DMS153 treated with DMSO at 0.1 percent for 48 hours (cell line): ENCODE measurements at regions not wholly inside any gene's neighbourhood (a gene's known extent, or its start where the extent isn't known, plus 50 kb on each side); places are given as distances from the start of the nearest gene placed in this dataset.

Experiments
- DNase-seq: peaks from one replicate; lab custom pipeline; 2025; ENCODE audit not compliant: unreplicated experiment; lab: John Stamatoyannopoulos, UW

- DNase-seq: no peak
Observed at GRCh38 chr3:70899816-70900215, 587.4 kb upstream of the MDFIC2 start.

DNA sequence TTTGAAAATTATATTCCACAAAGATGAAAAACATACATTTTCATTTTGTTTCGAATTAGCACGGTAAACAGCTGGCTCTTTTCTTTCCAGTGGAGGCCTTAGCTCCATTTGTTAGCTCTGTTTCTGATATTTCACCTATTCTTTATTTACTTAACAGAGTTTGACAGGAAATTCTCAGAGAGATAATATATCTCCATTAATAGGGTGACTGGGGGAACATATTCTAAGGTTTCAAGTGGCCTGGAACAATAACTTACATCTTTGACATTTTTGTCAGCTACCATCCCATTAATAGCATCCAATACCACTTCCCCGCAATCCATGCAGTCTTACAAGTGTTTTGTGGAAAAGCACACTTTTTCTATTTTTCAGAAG, 577.6 kb upstream of the MDFIC2 start:
- no peak for DNase-seq

- no peak for DNase-seq
Observed at GRCh38 chr3:70889162-70890019, 577.0 kb upstream of the MDFIC2 start.

DNA sequence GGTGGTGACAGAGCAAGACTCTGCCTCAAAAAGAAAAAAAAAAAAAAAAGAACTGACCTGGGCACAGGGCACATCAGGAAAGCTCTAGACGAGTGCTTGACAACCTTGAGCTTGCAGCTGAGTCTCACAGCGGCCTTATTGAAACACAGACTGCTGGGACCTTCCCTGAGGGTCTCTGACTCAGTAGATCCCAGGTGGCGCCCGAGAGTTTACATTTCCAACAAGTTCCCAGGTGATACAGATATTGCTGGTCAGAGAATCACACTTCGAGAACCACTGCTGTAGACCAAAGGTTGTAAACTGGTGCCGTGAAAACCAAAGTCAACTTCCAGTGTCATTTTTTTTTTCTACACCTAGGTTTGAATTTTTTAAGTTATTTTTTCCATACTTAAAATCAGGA, 573.2 kb upstream of the MDFIC2 start:
- DNase-seq: no peak

DNA sequence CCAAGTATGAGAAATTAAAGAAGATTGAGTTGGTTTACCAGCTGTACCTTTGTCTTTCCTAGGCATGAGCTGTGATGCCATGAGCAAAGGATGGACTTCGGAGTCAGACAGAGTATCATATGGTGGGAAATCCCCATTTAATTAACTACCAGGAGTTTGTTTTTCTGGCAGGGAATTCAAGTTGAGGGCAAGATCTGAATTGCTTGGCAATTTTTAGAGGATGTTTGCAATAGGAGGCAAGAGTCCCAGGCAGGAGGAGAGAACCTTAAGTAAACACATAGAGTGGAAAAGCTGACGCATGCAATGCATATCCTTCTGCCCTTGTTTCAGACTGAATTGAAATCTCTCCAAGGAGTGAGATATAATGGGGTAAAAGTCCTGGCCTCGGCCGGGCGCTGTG, 569.7 kb upstream of the MDFIC2 start:
- DNase-seq: no peak

GRCh38 chr3:70880421-70880820, 568.0 kb upstream of the MDFIC2 start:
- no peak for DNase-seq

DNA sequence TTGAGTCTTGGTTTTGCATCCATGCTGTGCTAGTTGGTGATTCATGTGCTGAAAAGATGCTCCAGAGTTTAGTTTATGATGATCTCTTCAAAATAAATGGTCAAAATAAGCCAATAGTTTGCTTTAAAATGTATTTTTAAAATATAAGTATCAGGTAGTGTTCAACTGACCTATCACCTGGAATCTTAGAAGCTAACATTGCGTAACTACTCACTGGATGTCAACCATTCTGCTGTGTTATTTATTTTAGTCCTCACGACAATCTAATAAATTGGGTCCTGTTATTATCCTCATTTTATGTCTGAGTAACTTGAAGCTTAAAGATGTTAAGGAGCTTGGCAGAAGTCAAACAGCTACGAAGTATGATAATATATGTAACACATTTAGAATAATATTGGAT, 563.7 kb upstream of the MDFIC2 start:
- no peak for DNase-seq

GRCh38 chr3:70874196-70874595, 561.8 kb upstream of the MDFIC2 start:
- no peak for DNase-seq

DNA sequence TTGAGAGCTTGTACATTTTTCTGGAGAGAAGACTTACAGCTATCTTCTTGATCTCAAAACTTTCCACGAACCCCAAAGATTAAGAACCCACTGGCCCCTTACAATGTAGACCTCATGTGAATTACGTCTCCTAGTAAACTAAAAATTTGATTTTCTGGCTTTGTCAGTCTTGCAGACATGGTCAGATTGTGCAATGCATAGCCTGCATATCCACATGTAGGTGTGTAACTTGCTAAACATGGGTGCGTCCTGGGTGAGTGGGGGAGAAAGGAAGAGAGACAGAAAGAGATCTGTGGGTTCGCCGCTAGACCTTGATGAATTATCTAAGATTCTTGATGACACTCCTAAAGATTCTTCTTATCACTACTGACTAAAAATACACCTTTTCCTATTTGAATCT, 561.2 kb upstream of the MDFIC2 start:
- no peak for DNase-seq

DNA sequence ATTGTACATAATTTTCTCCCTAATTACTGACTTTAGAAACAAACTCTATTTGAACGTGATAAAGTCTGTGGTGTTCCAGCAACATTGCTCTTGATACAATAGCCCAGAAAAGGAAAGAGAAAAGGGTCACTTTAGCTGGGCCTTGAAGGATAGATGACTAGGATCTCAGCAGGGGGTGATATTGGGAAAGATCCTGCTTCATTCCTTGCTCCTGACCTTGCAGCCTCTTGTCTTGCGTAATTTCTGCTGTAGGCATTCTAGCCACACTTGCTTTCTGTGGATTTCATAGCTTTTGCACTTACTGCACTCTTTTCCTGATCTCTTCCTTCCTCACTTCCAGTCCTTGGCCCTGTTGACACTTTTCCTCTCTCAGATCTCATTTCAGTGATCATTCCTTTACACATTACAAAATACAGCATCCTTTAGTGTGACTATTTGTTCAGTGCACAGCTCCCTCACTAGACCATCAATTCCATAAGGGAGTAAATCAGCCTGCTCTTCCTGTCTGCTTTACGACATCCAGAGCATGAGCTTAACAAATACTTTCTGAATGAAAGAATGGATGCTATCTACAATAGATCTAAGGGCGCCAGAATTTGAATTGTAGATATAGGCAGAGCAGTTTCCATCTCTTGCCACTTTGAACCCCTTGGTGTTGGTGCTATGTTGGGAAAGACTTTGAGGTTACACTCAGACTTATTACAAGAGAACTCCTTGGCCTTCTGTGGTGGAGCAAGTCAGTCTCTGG, 559.6 kb upstream of the MDFIC2 start:
- no peak for DNase-seq

DNA sequence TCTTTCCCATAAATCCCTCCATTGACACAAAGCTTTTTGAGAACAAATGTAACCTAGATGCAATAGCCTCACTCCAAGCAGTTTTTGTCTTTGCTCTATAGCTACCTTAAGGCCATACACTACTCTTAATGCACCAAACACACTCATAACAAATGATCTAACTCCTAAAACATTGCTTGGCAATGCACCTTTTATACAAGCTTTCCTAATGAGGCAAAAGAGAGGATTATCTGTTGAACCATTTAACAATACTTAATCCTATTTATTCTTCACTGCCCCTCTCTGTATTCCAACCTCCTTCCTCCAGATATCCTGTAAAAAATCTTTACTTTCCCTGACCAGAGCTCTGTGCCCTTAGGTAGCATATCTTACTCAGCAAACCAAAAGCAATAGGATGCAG, 558.1 kb upstream of the MDFIC2 start:
- DNase-seq: no peak

DNA sequence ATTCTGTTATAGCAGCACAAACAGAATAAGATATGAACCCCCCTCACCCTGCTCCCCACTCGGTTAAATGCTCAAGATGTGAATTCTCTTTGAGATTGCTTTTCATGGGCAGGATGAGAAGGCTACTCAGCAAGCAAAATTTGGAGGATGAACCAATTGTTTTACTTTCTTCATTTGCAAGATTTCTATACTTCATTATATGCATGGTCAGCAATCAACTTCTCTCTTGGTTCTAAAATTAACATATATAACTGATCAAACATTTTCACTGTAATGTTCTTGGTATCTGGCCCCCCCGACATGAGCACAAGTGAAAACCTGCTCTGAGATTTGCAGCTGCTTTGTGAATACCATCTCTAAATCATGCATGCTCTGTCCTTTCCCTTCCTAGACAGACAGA, 556.1 kb upstream of the MDFIC2 start:
- no peak for DNase-seq

DNA sequence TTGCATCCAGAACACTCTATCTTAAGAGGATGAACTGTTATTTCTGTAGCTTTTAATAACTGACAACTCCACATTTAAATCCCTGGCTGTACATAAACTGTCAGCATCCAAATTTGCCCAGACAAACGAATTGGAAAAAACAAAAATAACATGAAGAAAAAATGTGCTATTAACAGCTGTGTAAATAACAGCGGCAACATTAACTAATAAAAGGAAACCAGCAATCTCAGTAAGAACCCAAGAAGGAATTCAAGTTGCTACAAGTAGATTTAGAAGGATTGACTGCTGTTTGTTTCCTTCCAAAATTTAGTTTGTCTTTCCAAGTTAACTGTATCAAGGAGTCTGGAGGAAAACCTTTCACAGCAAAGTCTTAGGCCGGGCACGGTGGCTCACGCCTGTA, 550.6 kb upstream of the MDFIC2 start:
- no peak for DNase-seq

DNA sequence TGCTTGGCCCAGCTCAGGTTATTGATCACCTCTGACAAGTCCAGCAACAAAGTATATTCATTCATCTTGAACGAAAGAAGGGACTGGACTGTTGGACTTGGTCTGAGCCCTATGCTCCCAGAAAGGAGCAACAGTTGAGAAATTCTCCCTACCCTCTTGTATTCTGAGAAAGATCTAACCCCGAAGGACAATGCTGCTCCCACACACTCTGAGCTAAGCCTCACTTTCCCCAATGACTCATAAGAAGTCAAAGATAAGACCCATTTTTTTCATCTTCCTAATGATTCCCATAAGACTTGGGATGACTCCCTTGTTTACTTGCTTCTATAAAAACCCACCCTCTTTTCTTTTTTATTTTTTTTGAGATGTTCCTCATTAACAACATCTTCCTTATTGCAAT, 549.4 kb upstream of the MDFIC2 start:
- no peak for DNase-seq

DNA sequence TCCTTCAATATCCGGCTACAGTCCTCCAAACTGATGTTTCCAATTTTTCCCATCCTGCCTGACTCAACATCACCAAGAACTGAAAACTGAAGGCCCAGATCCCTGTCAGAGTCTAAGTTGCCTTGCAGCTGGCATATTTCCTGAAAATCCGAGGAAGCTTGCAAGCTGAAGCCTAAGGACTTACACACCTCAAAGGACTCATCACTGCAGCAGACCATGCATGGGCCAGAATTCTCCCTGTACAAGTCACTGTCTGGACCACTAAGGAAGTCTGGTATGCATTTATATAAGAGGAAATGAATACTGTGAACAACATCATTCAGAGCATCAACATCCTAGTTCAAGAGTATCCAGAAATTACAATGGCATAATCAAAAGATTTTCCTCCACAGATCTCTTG, 548.8 kb upstream of the MDFIC2 start:
- no peak for DNase-seq

- DNase-seq: no peak
Observed at GRCh38 chr3:70857916-70858315, 545.5 kb upstream of the MDFIC2 start.

DNA sequence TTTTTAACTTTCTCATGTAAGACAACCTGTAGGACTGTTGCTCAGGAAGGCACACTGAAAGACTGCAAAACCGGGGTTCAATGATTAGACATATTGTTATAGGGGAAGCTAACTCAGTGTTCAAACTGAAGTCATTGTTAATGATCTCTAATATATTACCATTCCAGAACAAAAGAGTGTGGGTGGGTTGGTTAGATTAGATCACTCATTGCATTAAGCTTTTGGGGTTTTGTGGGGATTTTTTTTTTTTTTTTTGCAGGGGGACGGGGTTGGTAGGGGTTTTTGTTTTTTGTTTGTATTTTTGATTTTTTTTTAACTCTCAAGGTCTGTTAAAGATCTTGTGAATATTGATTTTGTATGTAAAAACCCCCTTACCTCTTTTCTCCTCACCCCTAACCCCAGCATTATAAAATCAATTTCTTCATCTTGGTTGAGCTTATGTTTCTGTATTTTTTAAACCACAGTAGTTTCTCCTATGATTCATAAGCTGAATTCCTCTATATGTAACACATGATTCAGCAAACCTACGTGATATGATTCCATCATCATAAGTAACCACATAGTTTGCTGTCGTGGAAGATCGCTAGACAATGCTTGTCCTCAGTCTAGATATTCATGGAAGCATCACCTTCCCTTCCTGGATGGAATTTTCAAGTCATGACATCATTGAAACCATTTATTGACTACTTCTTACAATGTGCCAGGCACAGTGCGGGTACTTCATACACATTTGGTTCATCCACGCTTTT, 544.1 kb upstream of the MDFIC2 start:
- DNase-seq: no peak

DNA sequence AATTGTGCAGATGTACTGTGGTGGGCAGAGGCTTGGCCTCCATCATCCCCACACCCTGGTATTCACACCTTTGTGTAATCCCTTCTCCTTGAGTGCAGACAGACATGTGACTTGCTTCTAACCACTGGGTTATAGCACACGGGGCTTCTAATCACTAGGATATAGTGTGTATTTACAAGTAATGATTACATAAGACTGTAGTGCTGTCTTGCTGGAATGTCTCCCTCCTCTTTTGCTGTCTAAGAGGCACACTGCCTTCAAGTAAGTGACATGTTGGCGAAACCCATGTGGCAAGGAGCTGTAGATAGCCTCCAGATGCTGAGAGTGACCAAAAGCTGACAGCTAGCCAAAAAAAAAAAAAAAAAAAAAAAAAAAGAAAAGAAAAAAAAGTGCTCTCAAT, 542.7 kb upstream of the MDFIC2 start:
- no peak for DNase-seq

DNA sequence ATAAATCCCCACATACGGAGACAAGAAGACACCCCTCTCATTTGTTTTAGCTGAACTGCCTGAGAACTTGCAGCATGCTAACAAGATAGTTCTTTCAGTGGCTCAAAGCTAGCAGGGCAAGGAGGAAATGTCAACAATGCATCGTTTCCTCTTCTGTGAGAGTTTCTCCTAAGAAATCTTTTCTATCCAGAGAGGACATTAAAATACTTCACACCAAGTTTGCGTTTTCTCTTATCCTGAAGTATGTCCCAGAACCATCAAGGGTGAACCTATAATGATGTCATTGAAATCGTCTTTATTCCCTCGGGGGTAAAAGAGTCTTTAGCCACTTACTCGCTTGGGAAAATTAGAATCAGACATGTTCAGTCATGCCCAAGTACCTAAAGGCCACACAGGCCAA, 541.7 kb upstream of the MDFIC2 start:
- DNase-seq: no peak

DNA sequence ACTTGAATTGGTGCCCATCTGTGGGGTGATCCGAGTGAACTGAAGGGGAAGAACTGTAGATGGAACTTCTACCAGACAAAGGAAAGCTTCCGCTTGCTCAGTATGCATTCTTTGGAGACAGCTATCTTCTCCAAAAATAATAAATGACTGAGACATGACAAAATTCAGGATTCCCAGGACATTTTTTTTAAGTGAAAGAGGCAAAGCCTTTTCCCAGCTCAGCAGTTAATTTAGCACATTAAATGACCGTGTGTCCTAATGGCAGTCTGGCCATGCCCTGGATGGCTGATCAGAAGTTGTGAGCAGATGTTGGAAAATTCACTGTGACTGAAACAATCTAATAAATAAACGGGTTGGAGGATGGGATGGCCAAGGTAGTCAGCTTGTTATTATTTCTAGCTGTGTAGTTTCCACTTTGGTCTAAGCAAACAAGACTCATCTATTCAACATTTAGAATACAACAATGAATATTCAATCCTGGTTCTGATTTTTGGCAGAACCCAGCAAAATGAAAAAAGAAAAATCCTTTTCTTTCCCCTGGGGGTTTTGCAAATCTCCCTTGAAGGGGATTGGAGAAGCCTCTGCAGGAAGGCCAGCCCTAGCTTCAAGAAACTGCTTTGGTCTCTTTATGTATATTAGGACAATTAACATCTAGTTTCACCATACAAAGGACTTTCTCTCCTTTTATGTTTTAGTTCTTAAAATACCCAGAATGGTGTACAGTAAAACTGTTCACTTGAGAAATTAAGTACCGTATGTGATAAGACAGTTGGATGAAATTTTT, 540.9 kb upstream of the MDFIC2 start:
- no peak for DNase-seq
